ENCODE measurements at regions not wholly inside any gene's neighbourhood (a gene's known extent, or its start where the extent isn't known, plus 50 kb on each side); places are given as distances from the start of the nearest gene placed in this dataset.
"Not testable (repeated sequence)": the region's sequence is repeated elsewhere in the genome, so short reads cannot be mapped to it uniquely, and the experiment has no call there.

- 86% methylated on average over 4 of the region's 5 CpGs for WGBS (ENCODE audit: insufficient coverage)
- Histone ChIP-seq H3K4me1 (ENCODE audit: control insufficient read depth, insufficient read depth, low read length) (no peaks in the 10 kb centered on the region), H3K36me3 (ENCODE audit: control insufficient read depth, insufficient read depth, low read length) (no peaks in the 10 kb centered on the region), H3K9me3 (replicated peaks; ENCODE audit: control insufficient read depth, low read depth, low read length) (no peaks in the 10 kb centered on the region), H3K27me3 (ENCODE audit: control insufficient read depth, insufficient read depth, low read length) (no peaks in the 10 kb centered on the region), H3K27ac (ENCODE audit: low read length) (no peak overlapping the region), H3K4me3 (ENCODE audit: low read length) (no peak overlapping the region)
- no peak for DNase-seq
These were observed 375.7 kb downstream of the TENT5A start for GRCh38 chr6:81376745-81377144.

GRCh38 chr6:81373414-81373813 is 379.1 kb downstream of the TENT5A start:
- Histone ChIP-seq H3K27ac (ENCODE audit: low read length) (no peak overlapping the region), H3K9me3 (replicated peaks; ENCODE audit: control insufficient read depth, low read depth, low read length) (no peaks in the 10 kb centered on the region), H3K4me1 (ENCODE audit: control insufficient read depth, insufficient read depth, low read length) (no peaks in the 10 kb centered on the region), H3K36me3 (ENCODE audit: control insufficient read depth, insufficient read depth, low read length) (no peaks in the 10 kb centered on the region), H3K27me3 (ENCODE audit: control insufficient read depth, insufficient read depth, low read length) (no peaks in the 10 kb centered on the region), H3K4me3 (ENCODE audit: low read length) (no peak overlapping the region)
- DNase-seq: peak; percentile 14
- no CpG with 5 or more reads among the region's 1 CpG for WGBS (ENCODE audit: insufficient coverage)

GRCh38 chr6:81371930-81372329 is 380.6 kb downstream of the TENT5A start:
- Histone ChIP-seq H3K4me1 (ENCODE audit: control insufficient read depth, insufficient read depth, low read length) (no peaks in the 10 kb centered on the region), H3K27me3 (ENCODE audit: control insufficient read depth, insufficient read depth, low read length) (no peaks in the 10 kb centered on the region), H3K36me3 (ENCODE audit: control insufficient read depth, insufficient read depth, low read length) (no peaks in the 10 kb centered on the region), H3K4me3 (ENCODE audit: low read length) (no peak overlapping the region), H3K27ac (ENCODE audit: low read length) (no peak overlapping the region), H3K9me3 (replicated peaks; ENCODE audit: control insufficient read depth, low read depth, low read length) (no peaks in the 10 kb centered on the region)
- no peak for DNase-seq

- Histone ChIP-seq H3K27ac (ENCODE audit: low read length) (no peak overlapping the region), H3K4me3 (ENCODE audit: low read length) (no peak overlapping the region), H3K4me1 (ENCODE audit: control insufficient read depth, insufficient read depth, low read length) (no peaks in the 10 kb centered on the region), H3K36me3 (ENCODE audit: control insufficient read depth, insufficient read depth, low read length) (no peaks in the 10 kb centered on the region), H3K9me3 (replicated peaks; ENCODE audit: control insufficient read depth, low read depth, low read length) (no peaks in the 10 kb centered on the region), H3K27me3 (ENCODE audit: control insufficient read depth, insufficient read depth, low read length) (no peaks in the 10 kb centered on the region)
- no peak for DNase-seq
- no CpG with 5 or more reads among the region's 3 CpGs for WGBS (ENCODE audit: insufficient coverage)
These were observed 385.5 kb downstream of the TENT5A start for GRCh38 chr6:81366972-81367371.

GRCh38 chr6:81362246-81362645 is 390.2 kb downstream of the TENT5A start:
- no peak overlapping the region for H3K4me3 ChIP-seq (ENCODE audit: low read length)
- H3K36me3 ChIP-seq (ENCODE audit: control insufficient read depth, insufficient read depth, low read length): no peaks in the 10 kb centered on the region
- no peaks in the 10 kb centered on the region for H3K4me1 ChIP-seq (ENCODE audit: control insufficient read depth, insufficient read depth, low read length)
- no peak for DNase-seq
- H3K27ac ChIP-seq (ENCODE audit: low read length): no peak overlapping the region
- no CpG with 5 or more reads among the region's 1 CpG for WGBS (ENCODE audit: insufficient coverage)
- H3K27me3 ChIP-seq (ENCODE audit: control insufficient read depth, insufficient read depth, low read length): no peaks in the 10 kb centered on the region
- no peaks in the 10 kb centered on the region for H3K9me3 ChIP-seq (replicated peaks; ENCODE audit: control insufficient read depth, low read depth, low read length)

GRCh38 chr6:81353262-81353661 is 399.2 kb downstream of the TENT5A start:
- Histone ChIP-seq H3K4me3 (ENCODE audit: low read length) (no peak overlapping the region), H3K9me3 (replicated peaks; ENCODE audit: control insufficient read depth, low read depth, low read length) (no peaks in the 10 kb centered on the region), H3K4me1 (ENCODE audit: control insufficient read depth, insufficient read depth, low read length) (no peaks in the 10 kb centered on the region), H3K27me3 (ENCODE audit: control insufficient read depth, insufficient read depth, low read length) (no peaks in the 10 kb centered on the region), H3K36me3 (ENCODE audit: control insufficient read depth, insufficient read depth, low read length) (no peaks in the 10 kb centered on the region), H3K27ac (ENCODE audit: low read length) (no peak overlapping the region)
- no CpG with 5 or more reads among the region's 3 CpGs for WGBS (ENCODE audit: insufficient coverage)
- DNase-seq: no peak

GRCh38 chr6:81344026-81344425 is 408.5 kb downstream of the TENT5A start:
- H3K9me3 ChIP-seq (replicated peaks; ENCODE audit: control insufficient read depth, low read depth, low read length); H3K4me3 ChIP-seq (ENCODE audit: low read length); H3K36me3 ChIP-seq (ENCODE audit: control insufficient read depth, insufficient read depth, low read length); H3K27me3 ChIP-seq (ENCODE audit: control insufficient read depth, insufficient read depth, low read length); H3K27ac ChIP-seq (ENCODE audit: low read length); H3K4me1 ChIP-seq (ENCODE audit: control insufficient read depth, insufficient read depth, low read length); DNase-seq: not testable (repeated sequence)
- 93% methylated on average over 3 of the region's 8 CpGs for WGBS (ENCODE audit: insufficient coverage)

GRCh38 chr6:81340946-81341345 is 411.5 kb downstream of the TENT5A start:
- no peaks in the 10 kb centered on the region for H3K9me3 ChIP-seq (replicated peaks; ENCODE audit: control insufficient read depth, low read depth, low read length)
- 90% methylated on average over 4 of the region's 4 CpGs for WGBS (ENCODE audit: insufficient coverage)

GRCh38 chr6:81331526-81331925 is 421.0 kb downstream of the TENT5A start:
- Histone ChIP-seq H3K9me3 (replicated peaks; ENCODE audit: control insufficient read depth, low read depth, low read length) (no peaks in the 10 kb centered on the region), H3K27ac (ENCODE audit: low read length) (no peak overlapping the region), H3K4me1 (ENCODE audit: control insufficient read depth, insufficient read depth, low read length) (no peaks in the 10 kb centered on the region), H3K4me3 (ENCODE audit: low read length) (no peak overlapping the region), H3K27me3 (ENCODE audit: control insufficient read depth, insufficient read depth, low read length) (no peaks in the 10 kb centered on the region), H3K36me3 (ENCODE audit: control insufficient read depth, insufficient read depth, low read length) (no peaks in the 10 kb centered on the region)
- no CpG with 5 or more reads among the region's 1 CpG for WGBS (ENCODE audit: insufficient coverage)
- DNase-seq: no peak

More at GRCh38 chr6:81340946-81341345, 411.5 kb downstream of the TENT5A start:
- Histone ChIP-seq H3K27ac (ENCODE audit: low read length) (no peak overlapping the region), H3K4me1 (ENCODE audit: control insufficient read depth, insufficient read depth, low read length) (no peaks in the 10 kb centered on the region), H3K27me3 (ENCODE audit: control insufficient read depth, insufficient read depth, low read length) (no peaks in the 10 kb centered on the region), H3K4me3 (ENCODE audit: low read length) (no peak overlapping the region), H3K36me3 (ENCODE audit: control insufficient read depth, insufficient read depth, low read length) (no peaks in the 10 kb centered on the region)
- no peak for DNase-seq

- Histone ChIP-seq H3K9me3 (replicated peaks; ENCODE audit: control insufficient read depth, low read depth, low read length) (no peaks in the 10 kb centered on the region), H3K36me3 (ENCODE audit: control insufficient read depth, insufficient read depth, low read length) (no peaks in the 10 kb centered on the region), H3K4me3 (ENCODE audit: low read length) (no peak overlapping the region), H3K4me1 (ENCODE audit: control insufficient read depth, insufficient read depth, low read length) (no peaks in the 10 kb centered on the region), H3K27ac (ENCODE audit: low read length) (no peak overlapping the region), H3K27me3 (ENCODE audit: control insufficient read depth, insufficient read depth, low read length) (no peaks in the 10 kb centered on the region)
- WGBS (ENCODE audit: insufficient coverage): 80% methylated on average over 1 of the region's 2 CpGs
- DNase-seq: no peak
These were observed 423.8 kb downstream of the TENT5A start for GRCh38 chr6:81328700-81329099.

- no peaks in the 10 kb centered on the region for H3K9me3 ChIP-seq (replicated peaks; ENCODE audit: control insufficient read depth, low read depth, low read length)
- no peaks in the 10 kb centered on the region for H3K4me1 ChIP-seq (ENCODE audit: control insufficient read depth, insufficient read depth, low read length)
- H3K36me3 ChIP-seq (ENCODE audit: control insufficient read depth, insufficient read depth, low read length): no peaks in the 10 kb centered on the region
- DNase-seq: peak; percentile 40
- H3K27ac ChIP-seq (ENCODE audit: low read length): no peak overlapping the region
- WGBS (ENCODE audit: insufficient coverage): 31% methylated on average over 2 of the region's 7 CpGs
- no peak overlapping the region for H3K4me3 ChIP-seq (ENCODE audit: low read length)
- H3K27me3 ChIP-seq (ENCODE audit: control insufficient read depth, insufficient read depth, low read length): no peaks in the 10 kb centered on the region
These were observed 425.5 kb downstream of the TENT5A start for GRCh38 chr6:81326881-81327561.

Data from muscle of leg (tissue), 3 donors.